Naive thymus-derived CD4-positive, alpha-beta T cell (primary cell): ENCODE measurements at regions not wholly inside any gene's neighbourhood (a gene's known extent, or its start where the extent isn't known, plus 50 kb on each side); places are given as distances from the start of the nearest gene placed in this dataset.

Experiments
- ATAC-seq: fragments of 150-1000 bp; cut with Tn5 transposase; 2 replicates; pipeline ENCODE4 v1.10.0; 2021; ENCODE audit warnings: mild to moderate bottlenecking, moderate library complexity
- CTCF ChIA-PET: fragments of 350-600 bp; sonication (Branson Sonifier 250); formaldehyde crosslinking; loops from one replicate; lab custom pipeline; 2021; ENCODE audit warnings: antibody characterized with exemption; lab: Charles Lee
- POLR2A ChIA-PET: fragments of 350-600 bp; sonication (Branson Sonifier 250); formaldehyde crosslinking; loops from one replicate; lab custom pipeline; 2021; ENCODE audit warnings: antibody characterized with exemption, inconsistent platforms; lab: Charles Lee
- DNase-seq, 9 donors: peaks; one replicate each; pipeline versions ENCODE4 v3.0.0 to v3.0.0-alpha.2; 2020 to 2022; ENCODE audit warnings: mixed read lengths in 1 of 9
- H3K27ac ChIP-seq: one replicate; pipeline ENCODE4 v1.7.0; 2013; ENCODE audit warnings: mild to moderate bottlenecking, low read depth, low read length, moderate library complexity
- H3K27me3 ChIP-seq, 2 donors: one replicate each; pipeline ENCODE4 v1.7.0; 2013; ENCODE audit warnings: low read length in 2 of 2, mild to moderate bottlenecking in 2 of 2, moderate library complexity in 2 of 2; ENCODE audit not compliant: control insufficient read depth in 2 of 2, insufficient read depth in 2 of 2
- H3K36me3 ChIP-seq, 3 experiments: 1 replicate in 2 of 3; 2 replicates in 1 of 3; pipeline ENCODE4 v1.7.0; 2013; ENCODE audit warnings: low read length in 3 of 3, mild to moderate bottlenecking in 3 of 3, moderate library complexity in 1 of 3; ENCODE audit not compliant: insufficient read depth in 3 of 3, control insufficient read depth in 2 of 3
- H3K4me1 ChIP-seq, 2 donors: one replicate each; pipeline ENCODE4 v1.7.0; 2013; ENCODE audit warnings: low read length in 2 of 2, mild to moderate bottlenecking in 2 of 2, moderate library complexity in 1 of 2; ENCODE audit not compliant: control insufficient read depth in 2 of 2, insufficient read depth in 2 of 2
- H3K4me3 ChIP-seq: 2 replicates; pipeline ENCODE4 v1.7.0; 2013; ENCODE audit warnings: mild to moderate bottlenecking, low read length
- H3K9me3 ChIP-seq, 3 experiments: 1 replicate in 2 of 3; 2 replicates in 1 of 3; pipeline ENCODE4 v1.7.0; 2013; ENCODE audit warnings: low read length in 3 of 3; ENCODE audit not compliant: control insufficient read depth in 2 of 3
- H3K27ac Mint-ChIP-seq, 9 donors: one replicate each; pipeline ENCODE4 v1.8.0; 2020 to 2022; ENCODE audit warnings: mixed read lengths in 9 of 9, mild to moderate bottlenecking in 8 of 9, moderate library complexity in 5 of 9, inconsistent platforms in 2 of 9
- H3K27me3 Mint-ChIP-seq, 5 donors: one replicate each; pipeline ENCODE4 v1.8.0; 2021 to 2022; ENCODE audit warnings: mixed read lengths in 5 of 5, mild to moderate bottlenecking in 1 of 5
- H3K36me3 Mint-ChIP-seq, 5 donors: one replicate each; pipeline ENCODE4 v1.8.0; 2020 to 2022; ENCODE audit warnings: mixed read lengths in 5 of 5, mild to moderate bottlenecking in 3 of 5, inconsistent platforms in 1 of 5
- H3K4me1 Mint-ChIP-seq, 7 donors: one replicate each; pipeline ENCODE4 v1.8.0; 2020 to 2022; ENCODE audit warnings: mixed read lengths in 7 of 7, mild to moderate bottlenecking in 3 of 7, inconsistent platforms in 1 of 7
- H3K4me3 Mint-ChIP-seq, 10 donors: one replicate each; pipeline ENCODE4 v1.8.0; 2020 to 2022; ENCODE audit warnings: mild to moderate bottlenecking in 10 of 10, mixed read lengths in 10 of 10, moderate library complexity in 6 of 10, inconsistent platforms in 2 of 10
- H3K9me3 Mint-ChIP-seq, 11 donors: one replicate each; pipeline ENCODE4 v1.8.0; 2020 to 2022; ENCODE audit warnings: mixed read lengths in 11 of 11, mild to moderate bottlenecking in 4 of 11, inconsistent platforms in 1 of 11, moderate library complexity in 1 of 11
- intact Hi-C, 2 donors: fragments of 100-400 bp; cut with micrococcal nuclease; formaldehyde crosslinking; loops; one replicate each; pipeline ENCODE4 v1.15.1; 2023

GRCh38 chr14:100674897-100675619, 51.6 kb upstream of the DLK1 start:
- CTCF ChIA-PET: no interaction called here
- Histone ChIP-seq H3K27ac (no peak overlapping the region), H3K4me3 (no peak overlapping the region), H3K27me3 (no peaks in the 10 kb centered on the region), H3K4me1 (no peaks in the 10 kb centered on the region), H3K36me3 (no peaks in the 10 kb centered on the region), H3K9me3 (no peaks in the 10 kb centered on the region)
- ATAC-seq (no peak), DNase-seq (no peak)
- Mint-ChIP-seq H3K27ac (no peak overlapping the region), H3K9me3 (no peaks in the 10 kb centered on the region), H3K27me3 (peaks cover 22 to 56% (median 43%) of the 10 kb centered on the region in 5 donors), H3K36me3 (no peaks in the 10 kb centered on the region), H3K4me1 (peaks cover 0 to 8% (median 4%) of the 10 kb centered on the region in 7 donors), H3K4me3 (no peak overlapping the region)
- POLR2A ChIA-PET: no interaction called here
- intact Hi-C loops: no loop called here

- ChIA-PET CTCF (no interaction called here), POLR2A (no interaction called here)
- Mint-ChIP-seq H3K27me3 (peaks cover 22 to 50% (median 37%) of the 10 kb centered on the region in 5 donors), H3K9me3 (no peaks in the 10 kb centered on the region), H3K36me3 (no peaks in the 10 kb centered on the region), H3K27ac (no peak overlapping the region), H3K4me1 (peaks cover 0 to 8% (median 5%) of the 10 kb centered on the region in 7 donors), H3K4me3 (no peak overlapping the region)
- H3K36me3 ChIP-seq: no peaks in the 10 kb centered on the region
- intact Hi-C loops: no loop called here
- ATAC-seq (no peak), DNase-seq (no peak)
- H3K27me3 ChIP-seq: no peaks in the 10 kb centered on the region
- no peaks in the 10 kb centered on the region for H3K9me3 ChIP-seq
- H3K4me1 ChIP-seq: no peaks in the 10 kb centered on the region
- no peak overlapping the region for H3K4me3 ChIP-seq
- no peak overlapping the region for H3K27ac ChIP-seq
These were observed 50.7 kb upstream of the DLK1 start for GRCh38 chr14:100675699-100676684.
